ENCODE measurements at regions not wholly inside any gene's neighbourhood (a gene's known extent, or its start where the extent isn't known, plus 50 kb on each side); places are given as distances from the start of the nearest gene placed in this dataset.

DNA sequence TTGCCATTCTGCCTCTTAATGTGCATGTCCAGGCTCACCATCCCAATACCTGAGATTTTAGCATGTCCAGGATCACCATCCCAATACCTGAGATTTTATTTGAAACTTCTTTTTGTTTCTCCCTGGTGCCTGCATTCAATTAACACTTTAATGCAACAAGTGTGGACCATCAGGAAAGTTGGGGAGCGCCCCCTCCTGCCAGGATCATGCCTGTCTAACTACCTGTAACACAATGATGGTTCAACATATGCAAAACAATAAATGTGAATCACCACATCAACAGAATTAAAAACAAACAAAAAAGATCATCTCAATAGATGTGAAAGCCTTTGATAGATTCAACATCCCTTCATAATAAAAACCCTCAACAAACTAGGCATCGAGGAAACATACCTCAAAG, 1359.5 kb upstream of the DIAPH2 start:
- DNase-seq (ENCODE audit: low spot score), result no peak
- TF ChIP-seq, protein P1, sequence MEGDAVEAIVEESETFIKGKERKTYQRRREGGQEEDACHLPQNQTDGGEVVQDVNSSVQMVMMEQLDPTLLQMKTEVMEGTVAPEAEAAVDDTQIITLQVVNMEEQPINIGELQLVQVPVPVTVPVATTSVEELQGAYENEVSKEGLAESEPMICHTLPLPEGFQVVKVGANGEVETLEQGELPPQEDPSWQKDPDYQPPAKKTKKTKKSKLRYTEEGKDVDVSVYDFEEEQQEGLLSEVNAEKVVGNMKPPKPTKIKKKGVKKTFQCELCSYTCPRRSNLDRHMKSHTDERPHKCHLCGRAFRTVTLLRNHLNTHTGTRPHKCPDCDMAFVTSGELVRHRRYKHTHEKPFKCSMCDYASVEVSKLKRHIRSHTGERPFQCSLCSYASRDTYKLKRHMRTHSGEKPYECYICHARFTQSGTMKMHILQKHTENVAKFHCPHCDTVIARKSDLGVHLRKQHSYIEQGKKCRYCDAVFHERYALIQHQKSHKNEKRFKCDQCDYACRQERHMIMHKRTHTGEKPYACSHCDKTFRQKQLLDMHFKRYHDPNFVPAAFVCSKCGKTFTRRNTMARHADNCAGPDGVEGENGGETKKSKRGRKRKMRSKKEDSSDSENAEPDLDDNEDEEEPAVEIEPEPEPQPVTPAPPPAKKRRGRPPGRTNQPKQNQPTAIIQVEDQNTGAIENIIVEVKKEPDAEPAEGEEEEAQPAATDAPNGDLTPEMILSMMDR (IDR thresholded peaks at IDR 0.05), result no peak
- no peak for ATAC-seq (ENCODE audit: insufficient number of reproducible peaks, low FRiP score, low read depth)
- Histone ChIP-seq H3K27ac (no peak overlapping the region), H3K9me3 (no peaks in the 10 kb centered on the region), H3K4me3 (no peak overlapping the region), H3K36me3 (no peaks in the 10 kb centered on the region), H3K4me1 (ENCODE audit: control insufficient read depth in 1 of 2, low read depth in 2 of 2) (no peaks in the 10 kb centered on the region), H3K27me3 (replicated peaks; ENCODE audit: insufficient read depth) (no peaks in the 10 kb centered on the region)

DNA sequence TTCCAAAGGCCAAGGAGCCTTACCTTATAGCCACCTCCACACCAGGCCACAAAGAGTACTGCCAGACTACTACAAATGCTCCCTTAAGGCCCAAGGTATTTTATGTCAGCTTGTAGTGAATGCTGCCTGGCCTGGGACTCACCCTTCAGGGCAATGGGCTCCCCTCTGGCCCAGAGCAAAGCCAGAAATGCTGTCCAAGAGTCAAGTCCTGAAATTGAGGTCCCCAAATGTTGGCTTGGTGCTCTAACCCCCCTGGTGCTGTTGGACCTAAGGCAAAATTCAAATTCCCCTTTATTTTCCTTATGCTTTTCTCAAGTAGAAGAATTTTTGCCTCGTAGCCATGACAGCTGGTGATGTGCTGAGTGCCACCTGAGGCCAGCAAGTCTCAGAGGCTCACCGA, 1354.3 kb upstream of the DIAPH2 start:
- H3K27me3 ChIP-seq (replicated peaks; ENCODE audit: insufficient read depth), result no peaks in the 10 kb centered on the region
- TF ChIP-seq, protein P1 (IDR thresholded peaks at IDR 0.05), result no peak
- ATAC-seq (ENCODE audit: insufficient number of reproducible peaks, low FRiP score, low read depth) (no peak), DNase-seq (ENCODE audit: low spot score) (no peak)
- H3K4me1 ChIP-seq (ENCODE audit: control insufficient read depth in 1 of 2, low read depth in 2 of 2), result no peaks in the 10 kb centered on the region
- no peaks in the 10 kb centered on the region for H3K9me3 ChIP-seq
- no peaks in the 10 kb centered on the region for H3K36me3 ChIP-seq
- H3K27ac ChIP-seq, result no peak overlapping the region
- no peak overlapping the region for H3K4me3 ChIP-seq

DNA sequence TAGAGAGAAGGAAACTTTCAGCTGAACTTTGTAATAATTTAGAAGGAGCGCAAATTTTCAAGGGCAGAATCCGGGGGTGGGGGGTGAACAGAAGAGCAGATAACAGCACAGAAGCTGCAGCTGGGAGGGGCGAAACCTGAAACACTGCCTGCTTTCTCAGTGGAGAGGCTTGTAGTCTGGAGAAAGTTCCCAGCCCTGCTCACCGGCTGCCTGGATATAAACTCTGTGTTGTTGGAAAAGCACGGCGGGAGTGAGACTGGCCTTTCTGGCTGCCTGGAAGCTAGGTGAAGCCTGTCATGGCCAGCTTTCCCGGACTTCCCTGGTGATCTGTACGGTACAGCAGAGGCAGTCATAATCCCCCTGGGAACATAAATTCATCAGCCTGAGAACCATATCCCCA, 1352.1 kb upstream of the DIAPH2 start:
- H3K36me3 ChIP-seq, result no peaks in the 10 kb centered on the region
- no peak for DNase-seq (ENCODE audit: low spot score)
- H3K9me3 ChIP-seq, result no peaks in the 10 kb centered on the region
- TF ChIP-seq, protein P1 (IDR thresholded peaks at IDR 0.05), result no peak
- no peak for ATAC-seq (ENCODE audit: insufficient number of reproducible peaks, low FRiP score, low read depth)
- no peak overlapping the region for H3K4me3 ChIP-seq
- no peaks in the 10 kb centered on the region for H3K4me1 ChIP-seq (ENCODE audit: control insufficient read depth in 1 of 2, low read depth in 2 of 2)
- no peaks in the 10 kb centered on the region for H3K27me3 ChIP-seq (replicated peaks; ENCODE audit: insufficient read depth)
- no peak overlapping the region for H3K27ac ChIP-seq

DNA sequence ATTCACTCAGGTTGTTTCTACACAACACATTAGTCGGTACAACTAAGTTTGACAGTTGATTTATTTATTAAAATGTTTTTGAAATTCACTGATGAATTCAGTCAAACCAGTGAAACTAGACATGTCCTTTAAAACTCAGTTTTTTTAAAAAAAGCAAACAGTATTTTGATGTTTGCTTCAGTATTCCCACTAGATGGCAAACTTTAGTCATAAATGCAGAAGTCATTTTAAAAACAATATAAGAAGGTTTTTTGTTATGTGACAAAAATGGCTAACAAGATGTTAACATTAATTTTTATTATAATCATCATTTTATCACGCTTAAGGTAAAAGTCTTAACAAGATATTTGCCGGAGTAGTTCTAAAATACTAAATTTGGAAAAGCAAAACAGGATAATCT, 1337.8 kb upstream of the DIAPH2 start:
- ATAC-seq (ENCODE audit: insufficient number of reproducible peaks, low FRiP score, low read depth) (no peak), DNase-seq (ENCODE audit: low spot score) (no peak)
- Histone ChIP-seq H3K4me1 (ENCODE audit: control insufficient read depth in 1 of 2, low read depth in 2 of 2) (no peaks in the 10 kb centered on the region), H3K4me3 (no peak overlapping the region), H3K27ac (no peak overlapping the region), H3K27me3 (replicated peaks; ENCODE audit: insufficient read depth) (no peaks in the 10 kb centered on the region), H3K9me3 (no peaks in the 10 kb centered on the region), H3K36me3 (no peaks in the 10 kb centered on the region)
- TF ChIP-seq, protein P1 (IDR thresholded peaks at IDR 0.05), result no peak

DNA sequence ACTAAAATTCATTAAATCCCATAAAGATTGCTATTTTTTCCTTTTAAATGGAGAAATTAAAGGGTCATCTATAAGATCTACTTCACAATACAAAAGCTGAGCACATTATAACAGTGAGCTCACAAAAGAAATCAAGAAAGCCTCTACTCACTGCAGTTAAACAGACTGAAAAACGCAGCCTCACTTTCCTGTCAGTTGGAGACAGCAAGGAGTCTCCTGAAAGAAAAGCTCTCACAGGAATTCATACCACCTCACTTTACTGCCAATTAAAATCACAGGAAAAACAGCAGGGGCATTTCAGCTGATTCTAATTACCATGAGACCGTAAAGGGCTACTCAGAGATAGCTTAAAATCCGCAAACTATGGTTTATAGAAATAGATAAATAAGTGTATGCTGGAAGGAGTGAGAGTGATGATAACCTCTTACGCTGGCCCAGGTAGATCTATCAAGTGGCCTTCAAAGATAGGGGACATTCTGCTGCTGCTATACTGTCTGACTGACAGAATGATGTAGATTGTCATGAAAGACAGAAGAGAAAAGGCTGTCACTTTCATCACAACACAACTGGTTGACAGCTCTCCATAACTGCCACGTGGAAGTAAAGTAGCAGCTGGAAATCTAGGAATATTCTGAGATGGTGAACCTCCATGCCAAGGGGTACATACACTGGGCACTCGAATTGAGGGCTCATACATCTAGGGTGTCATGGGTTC, 1333.7 kb upstream of the DIAPH2 start:
- ATAC-seq (ENCODE audit: insufficient number of reproducible peaks, low FRiP score, low read depth), result no peak
- no peaks in the 10 kb centered on the region for H3K4me1 ChIP-seq (ENCODE audit: control insufficient read depth in 1 of 2, low read depth in 2 of 2)
- no peaks in the 10 kb centered on the region for H3K27me3 ChIP-seq (replicated peaks; ENCODE audit: insufficient read depth)
- H3K9me3 ChIP-seq, result no peaks in the 10 kb centered on the region
- TF ChIP-seq, protein P1 (IDR thresholded peaks at IDR 0.05), result no peak
- no peak overlapping the region for H3K4me3 ChIP-seq
- DNase-seq (ENCODE audit: low spot score), result no peak
- no peak overlapping the region for H3K27ac ChIP-seq
- no peaks in the 10 kb centered on the region for H3K36me3 ChIP-seq

Measured in thoracic aorta (tissue), 2 donors.